ENCODE measurements at regions not wholly inside any gene's neighbourhood (a gene's known extent, or its start where the extent isn't known, plus 50 kb on each side); places are given as distances from the start of the nearest gene placed in this dataset.

DNA sequence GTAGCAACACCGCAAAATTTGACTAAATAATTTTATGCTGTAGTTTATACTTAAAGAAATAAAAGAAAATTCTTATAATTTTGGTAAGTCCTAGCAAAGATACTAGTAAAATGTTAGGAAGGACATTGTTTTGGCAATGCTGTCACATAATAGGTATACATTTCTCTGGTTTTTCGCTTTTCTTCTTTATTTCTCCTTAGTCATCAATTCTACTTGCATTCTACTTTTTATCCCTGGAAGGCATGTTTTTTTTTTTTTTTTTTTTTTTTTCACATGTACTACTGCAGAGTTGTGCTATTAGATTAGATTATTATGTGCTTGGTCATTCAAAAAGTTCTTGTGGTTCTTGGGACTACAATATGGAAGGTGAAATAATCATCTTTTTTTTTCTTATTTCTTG lies 1421.2 kb downstream of the SI start:
- Mint-ChIP-seq H3K4me1 (no peaks in the 10 kb centered on the region), H3K36me3 (ENCODE audit: low read depth) (no peaks in the 10 kb centered on the region), H3K9me3 (peaks cover 8% of the 10 kb centered on the region), H3K27me3 (no peaks in the 10 kb centered on the region), H3K4me3 (no peak overlapping the region), H3K27ac (no peak overlapping the region)
- DNase-seq: no peak
- CTCF ChIA-PET: no interaction called here
- POLR2A ChIA-PET: no interaction called here

- H3K4me3 Mint-ChIP-seq: no peak overlapping the region
- H3K27me3 Mint-ChIP-seq: no peaks in the 10 kb centered on the region
- peaks cover 8% of the 10 kb centered on the region for H3K9me3 Mint-ChIP-seq
- H3K4me1 Mint-ChIP-seq: no peaks in the 10 kb centered on the region
- no peak for DNase-seq
- H3K36me3 Mint-ChIP-seq (ENCODE audit: low read depth): no peaks in the 10 kb centered on the region
- ChIA-PET CTCF (no interaction called here), POLR2A (no interaction called here)
- no peak overlapping the region for H3K27ac Mint-ChIP-seq
Measured at GRCh38 chr3:163655021-163655420, 1423.3 kb downstream of the SI start.

GRCh38 chr3:163644172-163644571 lies 1434.1 kb downstream of the SI start:
- DNase-seq: no peak
- no peak overlapping the region for H3K4me3 Mint-ChIP-seq
- H3K36me3 Mint-ChIP-seq (ENCODE audit: low read depth): no peaks in the 10 kb centered on the region
- CTCF ChIA-PET: no interaction called here
- no peaks in the 10 kb centered on the region for H3K27me3 Mint-ChIP-seq
- peaks cover 12% of the 10 kb centered on the region for H3K9me3 Mint-ChIP-seq
- H3K4me1 Mint-ChIP-seq: no peaks in the 10 kb centered on the region
- no peak overlapping the region for H3K27ac Mint-ChIP-seq
- POLR2A ChIA-PET: no interaction called here

GRCh38 chr3:163632722-163633121 lies 1445.6 kb downstream of the SI start:
- ChIA-PET POLR2A (no interaction called here), CTCF (no interaction called here)
- Mint-ChIP-seq H3K36me3 (ENCODE audit: low read depth) (no peaks in the 10 kb centered on the region), H3K9me3 (peaks cover 6% of the 10 kb centered on the region), H3K4me1 (no peaks in the 10 kb centered on the region), H3K27ac (no peak overlapping the region), H3K27me3 (no peaks in the 10 kb centered on the region), H3K4me3 (no peak overlapping the region)
- no peak for DNase-seq

DNA sequence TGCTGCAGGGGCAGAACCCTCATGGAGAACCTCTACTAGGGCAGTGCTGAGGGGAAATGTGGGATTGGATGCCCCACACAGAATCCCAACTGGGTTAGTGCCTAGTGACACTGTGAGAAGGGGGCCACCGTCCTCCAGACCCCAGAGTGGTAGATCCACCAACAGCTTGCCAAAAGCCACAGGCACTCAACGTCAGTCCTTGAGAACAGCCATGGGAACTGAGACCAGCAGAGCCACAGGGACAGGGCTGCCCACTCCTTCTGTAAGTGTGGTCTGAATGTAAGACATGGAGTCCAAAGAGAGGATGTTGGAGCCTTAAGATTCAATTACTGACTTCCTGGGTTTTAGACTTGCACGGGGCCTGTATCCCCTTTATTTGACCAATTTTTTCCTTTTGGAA lies 1451.5 kb downstream of the SI start:
- H3K4me1 Mint-ChIP-seq: no peaks in the 10 kb centered on the region
- DNase-seq: no peak
- H3K9me3 Mint-ChIP-seq: peaks cover under 1% of the 10 kb centered on the region
- no peaks in the 10 kb centered on the region for H3K27me3 Mint-ChIP-seq
- ChIA-PET CTCF (no interaction called here), POLR2A (no interaction called here)
- H3K27ac Mint-ChIP-seq: no peak overlapping the region
- H3K4me3 Mint-ChIP-seq: no peak overlapping the region
- H3K36me3 Mint-ChIP-seq (ENCODE audit: low read depth): no peaks in the 10 kb centered on the region

DNA sequence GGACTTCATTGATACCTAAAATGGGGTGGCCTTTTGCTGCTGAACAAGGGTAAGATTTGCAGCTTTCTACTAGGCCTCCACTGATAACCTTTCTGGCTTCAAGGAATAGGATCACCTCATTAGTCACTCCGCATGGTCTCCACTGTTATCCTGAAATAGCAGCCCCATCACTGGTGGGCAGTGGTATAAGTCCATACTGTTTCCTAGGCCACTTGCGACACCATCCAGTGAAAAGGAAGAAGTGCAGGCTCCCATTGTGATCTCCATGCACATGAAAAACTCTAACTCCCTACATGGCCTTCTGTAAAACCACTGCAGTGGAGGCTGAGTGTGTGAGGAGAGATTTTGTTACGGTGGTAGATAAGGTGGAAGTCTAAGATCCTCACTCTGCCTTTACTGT lies 1455.9 kb downstream of the SI start:
- no peaks in the 10 kb centered on the region for H3K27me3 Mint-ChIP-seq
- POLR2A ChIA-PET: no interaction called here
- no peaks in the 10 kb centered on the region for H3K9me3 Mint-ChIP-seq
- no peaks in the 10 kb centered on the region for H3K4me1 Mint-ChIP-seq
- CTCF ChIA-PET: no interaction called here
- no peak for DNase-seq
- no peaks in the 10 kb centered on the region for H3K36me3 Mint-ChIP-seq (ENCODE audit: low read depth)
- H3K27ac Mint-ChIP-seq: no peak overlapping the region
- no peak overlapping the region for H3K4me3 Mint-ChIP-seq

DNA sequence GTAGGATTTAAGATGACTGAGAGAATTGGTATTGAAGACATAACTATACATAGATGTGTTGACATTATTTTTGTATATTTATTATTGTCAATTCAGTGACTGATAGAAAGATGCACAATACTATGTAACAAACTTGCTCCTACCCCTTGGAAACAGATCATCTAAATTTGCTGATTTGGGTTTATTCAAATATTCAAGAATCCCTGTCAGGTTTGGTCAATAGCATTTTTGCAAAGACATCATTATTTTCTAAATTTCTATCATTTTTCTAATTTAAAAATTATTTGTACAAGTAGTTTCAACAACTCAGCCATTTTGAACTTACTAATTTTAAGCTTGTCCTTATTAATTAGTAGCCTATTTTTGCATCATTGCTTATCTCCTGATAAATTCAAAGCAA lies 1463.4 kb downstream of the SI start:
- Mint-ChIP-seq H3K36me3 (ENCODE audit: low read depth) (no peaks in the 10 kb centered on the region), H3K4me1 (no peaks in the 10 kb centered on the region), H3K27ac (no peak overlapping the region), H3K4me3 (no peak overlapping the region), H3K9me3 (no peaks in the 10 kb centered on the region), H3K27me3 (no peaks in the 10 kb centered on the region)
- ChIA-PET POLR2A (no interaction called here), CTCF (no interaction called here)
- DNase-seq: no peak

DNA sequence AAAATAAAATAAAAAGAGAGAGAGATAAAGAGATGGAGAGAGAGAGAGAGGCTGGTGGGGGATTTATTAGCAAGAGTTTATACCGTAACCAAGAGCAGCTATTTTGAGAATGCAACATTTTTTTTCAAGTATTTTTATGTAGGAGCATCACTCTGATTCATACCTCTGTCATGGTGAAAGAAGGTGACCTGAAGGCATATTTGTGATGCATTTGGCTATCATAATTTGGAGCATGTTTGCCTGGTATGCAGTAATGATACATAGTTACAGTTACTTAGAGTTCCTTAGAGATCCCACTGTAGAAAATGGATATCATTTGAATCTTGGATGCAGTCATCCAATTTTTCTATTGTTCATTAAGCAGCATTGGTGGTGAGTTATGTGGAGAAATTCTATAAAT lies 1472.4 kb downstream of the SI start:
- CTCF ChIA-PET: no interaction called here
- POLR2A ChIA-PET: no interaction called here
- DNase-seq: no peak
- Mint-ChIP-seq H3K4me1 (no peaks in the 10 kb centered on the region), H3K27ac (no peak overlapping the region), H3K36me3 (ENCODE audit: low read depth) (no peaks in the 10 kb centered on the region), H3K4me3 (no peak overlapping the region), H3K9me3 (no peaks in the 10 kb centered on the region), H3K27me3 (no peaks in the 10 kb centered on the region)

DNA sequence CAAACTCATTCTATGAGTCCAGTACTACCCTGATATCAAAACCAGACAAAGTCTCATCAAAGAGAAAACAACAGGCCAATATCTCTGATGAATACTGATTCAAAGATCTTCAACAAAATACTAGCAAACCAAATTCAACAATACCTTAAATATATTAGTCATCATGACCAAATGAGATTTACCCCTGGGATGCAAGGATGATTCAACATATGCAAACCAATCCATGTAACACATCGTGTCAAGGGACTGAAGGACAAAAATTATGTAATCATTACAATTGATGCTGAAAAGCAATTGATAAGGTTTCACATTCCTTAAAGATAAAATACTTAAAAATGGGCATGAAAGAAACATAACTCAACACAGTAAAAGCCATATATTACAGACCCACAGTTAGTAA lies 1476.9 kb downstream of the SI start:
- POLR2A ChIA-PET: no interaction called here
- Mint-ChIP-seq H3K9me3 (peaks cover 4% of the 10 kb centered on the region), H3K27me3 (no peaks in the 10 kb centered on the region), H3K4me1 (no peaks in the 10 kb centered on the region), H3K36me3 (ENCODE audit: low read depth) (no peaks in the 10 kb centered on the region), H3K4me3 (no peak overlapping the region), H3K27ac (no peak overlapping the region)
- DNase-seq: no peak
- CTCF ChIA-PET: no interaction called here

DNA sequence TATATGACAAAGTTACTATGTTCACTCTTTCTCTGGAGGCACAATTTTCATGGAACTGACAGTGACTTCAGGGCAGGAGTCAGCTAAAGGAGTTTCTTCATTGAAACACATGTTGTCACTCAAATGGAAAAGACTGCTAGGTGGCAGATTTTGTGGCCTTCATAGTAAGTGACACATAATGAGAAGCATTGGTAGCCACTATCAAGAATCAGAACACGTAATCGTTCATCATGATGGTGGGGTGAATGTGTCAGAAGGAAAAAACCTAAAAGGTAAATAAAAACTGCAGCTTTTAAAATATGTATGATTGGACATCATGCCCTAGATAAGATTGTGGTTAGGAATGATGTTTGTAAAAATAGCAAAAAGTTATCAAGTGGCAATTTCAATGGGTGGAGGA lies 1491.0 kb downstream of the SI start:
- no peak overlapping the region for H3K27ac Mint-ChIP-seq
- H3K9me3 Mint-ChIP-seq: peaks cover 8% of the 10 kb centered on the region
- no peaks in the 10 kb centered on the region for H3K27me3 Mint-ChIP-seq
- ChIA-PET CTCF (no interaction called here), POLR2A (no interaction called here)
- no peak overlapping the region for H3K4me3 Mint-ChIP-seq
- DNase-seq: no peak
- no peaks in the 10 kb centered on the region for H3K4me1 Mint-ChIP-seq
- no peaks in the 10 kb centered on the region for H3K36me3 Mint-ChIP-seq (ENCODE audit: low read depth)

GRCh38 chr3:163582967-163583366 lies 1495.3 kb downstream of the SI start:
- Mint-ChIP-seq H3K27ac (no peak overlapping the region), H3K36me3 (ENCODE audit: low read depth) (no peaks in the 10 kb centered on the region), H3K4me3 (no peak overlapping the region), H3K27me3 (no peaks in the 10 kb centered on the region), H3K4me1 (no peaks in the 10 kb centered on the region), H3K9me3 (peaks cover 9% of the 10 kb centered on the region)
- ChIA-PET POLR2A (no interaction called here), CTCF (no interaction called here)
- no peak for DNase-seq

DNA sequence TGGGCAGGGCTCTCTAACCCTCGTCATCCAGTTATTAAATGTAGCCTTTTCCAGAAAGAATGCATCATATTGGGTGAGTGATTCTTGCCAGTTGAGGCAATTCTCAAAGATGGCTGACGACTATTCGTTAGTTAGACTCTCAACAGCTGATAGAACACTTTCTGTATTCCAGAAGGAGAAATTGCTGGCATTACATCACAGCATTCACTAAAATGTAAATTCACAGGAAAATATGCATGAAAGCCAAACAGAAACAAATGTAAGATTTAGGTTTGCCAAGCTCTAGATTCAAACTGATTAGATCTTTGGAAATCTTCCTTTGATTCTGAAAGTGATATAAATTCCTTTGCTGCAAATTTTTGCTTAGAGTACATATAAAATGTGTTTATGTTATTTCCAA lies 1501.0 kb downstream of the SI start:
- no peaks in the 10 kb centered on the region for H3K4me1 Mint-ChIP-seq
- H3K27ac Mint-ChIP-seq: no peak overlapping the region
- no peaks in the 10 kb centered on the region for H3K27me3 Mint-ChIP-seq
- H3K4me3 Mint-ChIP-seq: no peak overlapping the region
- ChIA-PET POLR2A (no interaction called here), CTCF (no interaction called here)
- H3K9me3 Mint-ChIP-seq: peaks cover 11% of the 10 kb centered on the region
- DNase-seq: no peak
- H3K36me3 Mint-ChIP-seq (ENCODE audit: low read depth): no peaks in the 10 kb centered on the region

DNA sequence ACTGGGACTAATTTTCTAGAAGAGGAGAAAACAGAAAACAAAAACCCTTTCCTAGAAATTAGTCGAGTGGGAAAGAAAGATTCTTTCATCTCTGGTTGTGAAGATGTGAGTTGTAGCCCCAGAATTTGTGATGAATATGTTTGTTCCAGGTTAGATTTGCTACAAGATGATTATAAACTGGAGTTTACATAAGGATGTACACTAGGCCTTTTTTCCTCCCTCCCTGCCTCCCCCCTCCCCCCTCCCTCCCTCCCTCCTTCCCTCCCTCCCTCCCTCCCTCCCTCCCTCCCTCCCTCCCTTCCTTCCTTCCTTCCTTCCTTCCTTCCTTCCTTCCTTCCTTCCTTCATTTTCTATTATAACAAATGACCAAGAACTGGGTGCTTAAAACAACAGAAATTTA lies 1502.0 kb downstream of the SI start:
- POLR2A ChIA-PET: no interaction called here
- H3K4me3 Mint-ChIP-seq: no peak overlapping the region

GRCh38 chr3:163573324-163573723 lies 1505.0 kb downstream of the SI start:
- ChIA-PET CTCF (no interaction called here), POLR2A (no interaction called here)
- H3K9me3 Mint-ChIP-seq: peaks cover 22% of the 10 kb centered on the region
- no peaks in the 10 kb centered on the region for H3K27me3 Mint-ChIP-seq
- no peak overlapping the region for H3K4me3 Mint-ChIP-seq
- H3K36me3 Mint-ChIP-seq (ENCODE audit: low read depth): no peaks in the 10 kb centered on the region
- no peaks in the 10 kb centered on the region for H3K4me1 Mint-ChIP-seq
- DNase-seq: no peak
- no peak overlapping the region for H3K27ac Mint-ChIP-seq

More for the DNA sequence above, 1502.0 kb downstream of the SI start:
- Mint-ChIP-seq H3K4me1 (no peaks in the 10 kb centered on the region), H3K27me3 (no peaks in the 10 kb centered on the region), H3K27ac (no peak overlapping the region), H3K9me3 (peaks cover 15% of the 10 kb centered on the region), H3K36me3 (ENCODE audit: low read depth) (no peaks in the 10 kb centered on the region)
- DNase-seq: no peak
- CTCF ChIA-PET: no interaction called here

- ChIA-PET CTCF (no interaction called here), POLR2A (no interaction called here)
- H3K27ac Mint-ChIP-seq: no peak overlapping the region
Measured at GRCh38 chr3:163572856-163573255, 1505.4 kb downstream of the SI start.

More at GRCh38 chr3:163572856-163573255, 1505.4 kb downstream of the SI start:
- no peak for DNase-seq
- H3K9me3 Mint-ChIP-seq: peaks cover 22% of the 10 kb centered on the region
- H3K4me3 Mint-ChIP-seq: no peak overlapping the region
- no peaks in the 10 kb centered on the region for H3K27me3 Mint-ChIP-seq
- H3K36me3 Mint-ChIP-seq (ENCODE audit: low read depth): no peaks in the 10 kb centered on the region
- H3K4me1 Mint-ChIP-seq: no peaks in the 10 kb centered on the region

Measured in activated CD4-positive, alpha-beta T cell treated with anti-CD3 and anti-CD28 coated beads, Interleukin-2, amount 10 ng/mL, durations not matched to agents 7 days and 5 days (primary cell).